GM18517 (cell line): ENCODE measurements at regions not wholly inside any gene's neighbourhood (a gene's known extent, or its start where the extent isn't known, plus 50 kb on each side); places are given as distances from the start of the nearest gene placed in this dataset.
A peak's percentile ranks its signal among the peaks of the same experiment; 100 is the strongest.
"Not testable (repeated sequence)": the region's sequence is repeated elsewhere in the genome, so short reads cannot be mapped to it uniquely, and the experiment has no call there.

Source experiments
- ATAC-seq: cut with Tn5 transposase; IDR thresholded peaks from one replicate; pipeline ENCODE4 v1.9.1; 2021; ENCODE audit warnings: mild to moderate bottlenecking, moderate library complexity; ENCODE audit not compliant: unreplicated experiment

GRCh38 chr4:163681208-163681821, 186.8 kb downstream of the TMA16 start:
- peak; percentile 89 for ATAC-seq

GRCh38 chr4:163688856-163689255, 194.4 kb downstream of the TMA16 start:
- no peak for ATAC-seq

- ATAC-seq = no peak
Observed at GRCh38 chr4:163693211-163693610, 198.7 kb downstream of the TMA16 start.

GRCh38 chr4:163693776-163694175, 199.3 kb downstream of the TMA16 start:
- no peak for ATAC-seq

GRCh38 chr4:163694385-163694784, 199.9 kb downstream of the TMA16 start:
- no peak for ATAC-seq

GRCh38 chr4:163697121-163697520, 202.6 kb downstream of the TMA16 start:
- ATAC-seq = no peak

GRCh38 chr4:163700383-163700782, 205.9 kb downstream of the TMA16 start:
- not testable (repeated sequence) for ATAC-seq

GRCh38 chr4:163701916-163702315, 207.4 kb downstream of the TMA16 start:
- ATAC-seq = peak; percentile 96

- ATAC-seq = no peak
Observed at GRCh38 chr4:163702736-163703135, 208.2 kb downstream of the TMA16 start.

- no peak for ATAC-seq
Observed at GRCh38 chr4:163703251-163703650, 208.8 kb downstream of the TMA16 start.

GRCh38 chr4:163707873-163708272, 213.4 kb downstream of the TMA16 start:
- ATAC-seq = no peak

- ATAC-seq = no peak
Observed at GRCh38 chr4:163709601-163710000, 215.1 kb downstream of the TMA16 start.

GRCh38 chr4:163710158-163710557, 215.7 kb downstream of the TMA16 start:
- no peak for ATAC-seq

GRCh38 chr4:163724495-163724894, 230.0 kb downstream of the TMA16 start:
- ATAC-seq = not testable (repeated sequence)

- no peak for ATAC-seq
Observed at GRCh38 chr4:163726641-163727040, 232.2 kb downstream of the TMA16 start.

- no peak for ATAC-seq
Observed at GRCh38 chr4:163731071-163731470, 236.6 kb downstream of the TMA16 start.

- no peak for ATAC-seq
Observed at GRCh38 chr4:163732473-163732872, 238.0 kb downstream of the TMA16 start.

- no peak for ATAC-seq
Observed at GRCh38 chr4:163736876-163737275, 242.4 kb downstream of the TMA16 start.

- not testable (repeated sequence) for ATAC-seq
Observed at GRCh38 chr4:163737846-163738245, 243.4 kb downstream of the TMA16 start.

- no peak for ATAC-seq
Observed at GRCh38 chr4:163738521-163738920, 244.0 kb downstream of the TMA16 start.

- ATAC-seq = peak; percentile 98
Observed at GRCh38 chr4:163744861-163745260, 250.4 kb downstream of the TMA16 start.

GRCh38 chr4:163747293-163747692, 252.8 kb downstream of the TMA16 start:
- no peak for ATAC-seq

GRCh38 chr4:163747886-163748285, 253.4 kb downstream of the TMA16 start:
- no peak for ATAC-seq
